ENCODE measurements at regions not wholly inside any gene's neighbourhood (a gene's known extent, or its start where the extent isn't known, plus 50 kb on each side); places are given as distances from the start of the nearest gene placed in this dataset.

DNA sequence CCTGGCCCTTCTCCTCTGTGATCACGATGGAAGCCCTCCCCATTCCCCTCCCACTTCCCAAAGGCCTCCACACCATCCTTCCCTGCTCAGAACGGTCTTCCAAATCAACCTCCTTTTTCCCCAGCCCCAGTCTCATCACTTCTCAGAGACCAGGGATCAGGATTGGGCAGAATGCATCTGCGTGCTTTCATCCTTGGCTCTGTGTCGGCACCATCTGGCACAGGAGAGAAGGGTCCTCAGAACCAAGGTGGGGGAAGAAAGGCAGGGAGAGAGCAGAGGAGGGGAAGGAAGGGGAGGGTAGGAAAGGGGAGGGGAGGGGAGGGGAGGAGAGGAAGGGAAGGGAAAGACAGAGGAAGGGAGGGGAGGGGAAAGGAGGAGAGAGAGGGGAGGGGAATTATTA lies 52.4 kb upstream of the FICD start:
- intact Hi-C loops (cut with DNase I) = loop anchor here (10.0 kb wide), 1 partner anchor 248 kb away; no protein-coding TSS in a partner anchor
- DNase-seq (ENCODE audit: low spot score) = no peak

DNA sequence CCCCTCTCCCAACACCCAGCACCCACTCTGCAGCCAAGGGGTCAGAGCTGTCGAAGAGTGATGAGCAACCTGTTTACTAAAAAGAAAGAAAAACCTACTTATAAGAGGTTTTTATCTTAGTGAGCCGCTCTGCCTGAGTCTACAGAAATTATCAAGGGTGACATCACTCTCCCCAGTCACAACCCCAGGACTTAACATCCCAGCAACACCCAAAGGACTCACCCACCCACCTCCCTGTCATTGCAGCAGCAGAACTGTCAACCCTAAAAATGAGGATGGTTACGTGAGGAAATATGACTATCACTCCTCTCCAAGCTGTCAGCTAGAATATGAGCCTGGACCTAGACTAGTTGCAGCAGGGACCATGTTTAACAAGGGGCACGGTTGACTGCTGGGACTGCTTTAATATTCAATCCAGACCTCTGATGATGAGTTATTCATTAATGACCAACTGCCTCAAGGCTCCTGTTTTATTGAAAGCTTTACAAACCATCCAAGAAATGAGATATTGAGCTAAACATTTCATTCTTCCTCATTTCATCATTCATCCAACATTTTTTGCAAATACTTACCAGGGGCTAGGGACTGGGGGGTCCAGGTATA lies 53.9 kb upstream of the FICD start:
- DNase-seq (ENCODE audit: low spot score) = no peak
- intact Hi-C loops (cut with DNase I) = loop anchor here (10.0 kb wide), 1 partner anchor 246 kb away; no protein-coding TSS in a partner anchor

DNA sequence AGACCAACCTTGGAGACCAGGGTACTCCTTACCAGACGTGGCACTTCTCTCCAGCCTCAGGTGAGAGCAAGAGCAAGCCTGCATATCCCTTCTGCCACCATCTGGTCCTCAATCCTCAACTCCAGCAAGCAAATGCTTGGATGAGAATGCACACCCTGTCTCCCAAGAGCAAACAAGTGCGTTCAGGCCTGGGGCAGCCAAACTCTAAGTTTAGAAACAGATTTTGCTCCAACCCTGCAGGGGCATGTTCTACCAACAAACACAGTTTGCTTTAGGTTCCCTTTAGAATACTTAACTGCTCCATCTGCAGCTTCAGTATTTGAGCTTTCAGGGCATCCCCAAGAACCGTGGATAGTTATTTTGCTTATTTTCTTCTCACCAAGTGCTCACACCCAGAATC lies 55.9 kb upstream of the FICD start:
- no peak for DNase-seq (ENCODE audit: low spot score)
- intact Hi-C loops (cut with DNase I) = loop anchor here (10.0 kb wide), 1 partner anchor 224 kb away; no protein-coding TSS in a partner anchor

DNA sequence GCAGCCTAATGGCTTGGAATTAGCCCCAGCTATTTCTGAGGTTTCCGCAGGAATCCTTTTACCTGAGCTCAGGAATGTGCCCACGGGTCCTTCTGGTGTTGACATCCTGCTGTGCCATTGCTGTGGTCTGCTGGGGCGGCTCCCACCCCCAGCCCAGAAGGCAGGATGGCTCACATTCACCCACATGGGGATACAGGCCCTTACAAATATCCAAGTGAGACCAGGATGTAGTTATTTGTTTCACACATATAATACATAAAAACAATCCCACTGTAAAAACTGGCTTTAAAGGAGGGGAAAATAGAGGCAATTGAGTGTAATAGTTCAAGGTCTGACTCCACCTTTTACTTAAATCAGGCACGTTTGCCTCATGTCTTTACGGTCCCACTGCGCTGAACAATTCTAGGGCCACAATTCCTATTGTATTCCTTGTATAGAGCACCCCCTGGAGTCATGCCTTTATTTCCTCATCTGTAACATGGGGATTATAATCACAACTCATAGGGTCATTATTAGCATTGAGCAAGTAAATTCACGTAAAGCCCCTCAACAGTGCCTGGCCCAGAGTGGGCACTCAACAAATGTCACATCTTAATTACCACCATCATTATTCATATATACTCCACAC lies 57.2 kb upstream of the FICD start:
- intact Hi-C loops (cut with DNase I) = loop anchor here (10.0 kb wide), 1 partner anchor 223 kb away; no protein-coding TSS in a partner anchor
- no peak for DNase-seq (ENCODE audit: low spot score)

DNA sequence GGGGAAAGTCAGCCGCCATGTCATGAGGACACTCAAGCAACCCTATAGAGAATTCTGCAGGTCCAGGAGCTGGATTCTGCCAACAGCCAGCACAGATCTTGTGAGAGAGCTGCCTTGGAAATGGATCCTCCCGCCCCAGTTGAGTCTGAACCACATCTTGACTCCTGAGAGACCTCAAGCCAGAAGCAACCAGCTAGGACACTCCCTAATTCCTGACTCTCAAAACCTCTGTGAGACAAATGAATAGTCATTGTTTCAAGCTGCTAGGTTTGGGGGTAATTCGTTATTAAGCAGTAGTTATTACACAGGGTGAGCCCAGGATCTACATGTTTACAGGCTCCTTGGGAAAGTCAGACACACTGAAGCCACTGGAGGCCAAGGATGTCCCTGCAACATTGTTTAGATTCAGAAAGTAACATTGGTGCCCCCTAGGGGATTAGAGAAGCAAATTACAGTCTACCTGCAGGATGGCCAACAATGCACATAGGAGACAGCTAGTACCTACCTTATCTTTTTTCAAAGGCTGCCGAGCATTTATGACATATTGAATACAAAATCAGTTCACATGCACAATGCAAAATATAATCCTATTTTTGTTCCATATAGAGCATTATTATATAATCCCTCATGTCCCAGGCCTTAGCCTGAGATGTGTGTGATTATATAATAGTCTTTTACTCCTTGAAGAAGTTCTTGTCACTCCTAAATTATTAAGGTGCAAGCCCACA lies 57.9 kb upstream of the FICD start:
- intact Hi-C loops (cut with DNase I) = loop anchor here (10.0 kb wide), 1 partner anchor 222 kb away; no protein-coding TSS in a partner anchor

DNA sequence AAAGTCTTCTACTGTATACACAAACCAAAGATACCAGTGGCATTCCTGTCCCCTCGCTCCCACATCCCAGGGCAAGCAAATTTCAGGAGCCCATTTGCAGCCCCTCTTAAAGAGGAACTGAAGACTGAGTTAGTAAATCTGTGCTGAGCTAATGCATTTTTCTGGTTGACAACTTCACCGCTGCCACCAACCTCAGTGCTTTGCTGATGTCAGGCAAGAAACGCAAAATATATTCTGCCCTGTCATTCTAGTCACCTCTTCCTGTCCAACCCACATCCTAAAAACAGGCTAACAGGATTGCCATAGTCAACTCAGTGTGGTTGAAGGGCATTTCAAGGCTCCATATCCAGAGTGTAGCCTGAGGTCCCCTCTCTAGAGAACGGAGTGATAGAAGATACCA lies 59.4 kb upstream of the FICD start:
- no peak for DNase-seq (ENCODE audit: low spot score)
- intact Hi-C loops (cut with DNase I) = loop anchor here (10.0 kb wide), 1 partner anchor 221 kb away; no protein-coding TSS in a partner anchor

More for the DNA sequence above, 57.9 kb upstream of the FICD start:
- DNase-seq (ENCODE audit: low spot score) = no peak

DNA sequence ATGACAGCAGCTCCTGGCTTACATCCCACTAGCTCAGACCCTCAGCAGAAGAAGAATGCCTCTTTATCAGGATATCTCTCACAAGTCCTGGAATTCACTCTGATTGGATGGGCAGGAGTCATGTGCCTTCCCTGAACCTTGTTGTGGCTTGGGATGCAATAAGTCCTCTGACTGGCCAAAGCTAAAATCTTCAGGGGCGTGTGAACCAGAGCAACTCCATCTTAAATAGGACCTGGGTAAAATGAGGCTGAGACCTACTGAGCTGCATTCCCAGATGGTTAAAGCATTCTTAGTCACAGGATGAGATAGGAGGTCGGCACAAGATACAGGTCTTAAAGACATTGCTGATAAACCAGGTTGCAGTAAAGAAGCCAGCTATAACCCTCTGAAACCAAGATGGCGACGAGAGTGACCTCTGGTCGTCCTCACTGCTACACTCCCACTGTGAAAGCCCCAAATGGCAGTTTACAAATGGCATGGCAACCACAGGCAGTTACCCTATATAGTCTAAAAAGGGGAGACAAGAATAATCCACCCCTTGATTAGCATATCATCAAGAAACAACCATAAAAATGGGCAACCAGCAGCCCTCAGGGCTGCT lies 60.4 kb upstream of the FICD start:
- intact Hi-C loops (cut with DNase I) = loop anchor here (10.0 kb wide), 1 partner anchor 220 kb away; no protein-coding TSS in a partner anchor
- no peak for DNase-seq (ENCODE audit: low spot score)

DNA sequence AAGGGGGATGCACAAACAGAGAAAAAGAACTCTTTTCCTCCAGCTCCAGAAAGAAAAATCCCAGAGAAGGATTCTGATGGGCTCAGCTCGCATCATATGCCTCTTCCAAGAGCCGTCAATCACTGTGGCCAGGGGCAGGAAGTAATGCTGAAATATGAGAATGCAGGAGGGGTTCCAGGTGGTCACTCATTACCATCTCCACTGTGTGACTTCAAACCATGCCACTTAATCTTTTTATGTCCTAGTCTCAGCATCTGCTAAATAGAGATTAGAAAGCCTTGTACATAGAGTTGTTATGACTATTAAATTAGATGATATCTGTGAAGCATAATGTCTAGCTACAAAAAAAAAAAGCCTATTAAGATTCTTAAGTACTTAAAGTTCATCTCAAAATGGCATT lies 65.6 kb upstream of the FICD start:
- no peak for DNase-seq (ENCODE audit: low spot score)
- intact Hi-C loops (cut with DNase I) = no loop called here

DNA sequence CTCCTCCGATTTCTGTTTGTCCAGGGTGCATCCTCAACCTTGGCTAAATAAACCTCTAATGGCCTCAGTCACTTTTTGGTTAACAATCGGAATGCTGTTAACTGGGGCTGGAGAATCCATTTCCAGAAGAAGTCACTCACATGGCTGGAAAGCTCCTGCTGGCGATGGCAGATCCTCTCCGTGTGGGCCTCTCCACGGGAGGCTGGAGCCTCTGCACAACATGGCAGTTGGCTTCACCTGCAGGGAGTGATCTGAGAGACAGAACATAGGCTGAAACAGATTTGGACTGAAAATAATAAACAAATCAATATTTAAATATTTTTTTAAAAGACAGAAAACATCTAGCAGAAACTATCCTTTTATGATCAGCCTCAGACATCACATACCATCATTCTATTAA lies 66.8 kb upstream of the FICD start:
- no peak for DNase-seq (ENCODE audit: low spot score)
- intact Hi-C loops (cut with DNase I) = no loop called here

DNA sequence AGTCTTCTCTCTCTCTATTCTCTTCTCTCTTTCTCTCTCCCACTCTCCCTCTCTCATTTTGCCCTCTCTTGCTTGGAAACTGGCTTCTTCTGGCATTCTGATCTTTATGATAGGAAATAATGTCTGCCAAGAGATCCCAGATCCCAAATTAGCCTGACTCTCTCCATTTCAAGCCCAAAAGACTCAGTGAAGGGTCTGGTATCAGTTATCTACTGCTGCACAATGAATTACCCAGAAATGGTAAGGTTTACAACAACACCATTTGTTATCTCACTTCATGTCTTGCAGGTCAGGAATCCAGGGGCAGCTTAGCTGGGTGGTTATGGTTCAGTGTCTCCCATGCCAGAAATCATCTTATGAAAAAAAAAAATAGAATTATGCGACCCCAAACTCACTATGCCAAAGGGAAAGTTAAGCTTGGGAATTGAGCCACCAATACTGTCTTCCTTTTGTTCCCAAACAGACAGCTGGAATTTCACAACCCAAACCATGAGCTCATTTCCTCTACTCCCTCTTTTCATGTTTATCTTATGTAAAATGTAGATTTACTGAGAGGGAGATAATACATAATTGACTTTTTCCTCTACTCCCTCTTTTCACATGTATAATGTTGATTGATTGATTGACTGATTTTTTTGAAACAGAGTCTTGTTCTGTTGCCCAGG lies 67.8 kb upstream of the FICD start:
- DNase-seq (ENCODE audit: low spot score) = no peak
- intact Hi-C loops (cut with DNase I) = no loop called here

DNA sequence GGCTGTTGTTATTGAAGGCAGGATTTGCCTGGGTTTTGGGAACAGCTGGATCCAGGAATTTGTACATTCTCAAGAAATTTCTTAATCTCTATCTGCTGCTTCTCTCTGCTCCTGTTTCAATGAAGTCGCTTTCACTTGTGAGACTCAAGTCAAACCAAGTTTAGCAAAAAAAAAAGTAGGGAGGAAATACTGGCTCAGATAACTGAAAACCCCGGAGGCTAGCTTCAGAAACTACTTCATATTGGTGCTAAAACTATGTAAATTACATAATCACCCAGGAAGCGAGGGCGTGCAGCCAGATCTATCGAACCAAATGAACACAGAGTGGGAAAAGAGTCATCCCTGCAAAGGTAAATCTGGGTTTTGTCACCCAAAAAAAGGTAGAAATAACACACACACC lies 68.3 kb upstream of the FICD start:
- DNase-seq (ENCODE audit: low spot score) = no peak
- intact Hi-C loops (cut with DNase I) = no loop called here

DNA sequence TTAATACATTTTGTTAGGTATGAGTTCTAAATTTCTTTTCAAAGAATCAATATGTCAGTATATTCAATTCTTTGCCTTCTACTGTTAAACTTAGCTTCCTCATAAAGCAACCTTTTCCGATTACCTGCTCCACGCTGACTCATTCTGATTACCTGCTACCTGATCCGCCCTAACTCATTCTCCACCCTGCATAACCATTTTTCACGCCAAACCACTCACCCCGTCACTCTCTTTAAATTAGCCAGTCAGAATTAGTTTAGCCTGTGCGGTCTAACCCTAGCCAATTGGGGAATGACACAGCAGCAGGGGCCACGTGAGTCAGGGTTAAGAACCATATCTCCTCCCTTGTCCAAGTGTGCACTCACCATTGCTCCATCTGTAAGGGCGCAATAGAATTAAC lies 72.2 kb upstream of the FICD start:
- intact Hi-C loops (cut with DNase I) = no loop called here

DNA sequence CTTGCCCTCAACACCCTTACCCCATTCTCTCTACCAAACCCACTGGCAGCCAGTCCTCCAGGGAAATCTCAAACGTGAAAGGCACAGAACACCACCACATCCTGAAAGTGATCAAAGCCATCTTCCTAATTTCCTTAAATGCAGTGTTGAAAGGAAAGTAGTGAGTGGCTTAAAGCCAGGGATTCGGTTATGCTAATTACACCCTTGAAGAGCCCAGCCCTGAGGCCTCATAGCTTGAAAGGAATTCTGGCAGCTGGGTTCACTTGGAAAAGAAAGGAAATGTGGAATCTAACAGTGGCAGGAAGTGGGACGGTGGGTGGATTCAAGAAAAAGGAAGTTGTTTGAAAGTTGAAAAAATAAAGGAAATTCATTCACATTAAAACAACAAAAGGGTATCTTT lies 73.0 kb upstream of the FICD start:
- DNase-seq (ENCODE audit: low spot score) = no peak
- intact Hi-C loops (cut with DNase I) = no loop called here

More for the DNA sequence above, 72.2 kb upstream of the FICD start:
- no peak for DNase-seq (ENCODE audit: low spot score)

DNA sequence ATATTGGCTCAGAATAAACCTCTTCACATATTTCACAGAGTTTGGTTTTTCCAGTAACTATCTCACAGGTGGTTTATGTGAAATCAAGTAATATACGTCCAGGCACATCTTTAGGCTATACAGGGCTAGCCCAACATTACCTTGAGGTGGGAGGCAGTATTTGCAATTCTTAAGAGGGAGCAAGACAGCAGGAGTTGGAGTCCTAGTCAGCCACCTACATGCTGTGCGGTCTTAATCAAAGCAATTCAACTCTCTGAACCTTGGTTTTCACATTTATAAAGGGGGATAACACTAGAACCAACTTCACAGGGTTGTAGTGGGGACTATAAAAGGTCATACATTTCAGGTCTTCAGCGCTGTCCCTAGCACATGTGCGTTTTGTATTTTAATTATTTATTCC lies 73.5 kb upstream of the FICD start:
- intact Hi-C loops (cut with DNase I) = no loop called here

DNA sequence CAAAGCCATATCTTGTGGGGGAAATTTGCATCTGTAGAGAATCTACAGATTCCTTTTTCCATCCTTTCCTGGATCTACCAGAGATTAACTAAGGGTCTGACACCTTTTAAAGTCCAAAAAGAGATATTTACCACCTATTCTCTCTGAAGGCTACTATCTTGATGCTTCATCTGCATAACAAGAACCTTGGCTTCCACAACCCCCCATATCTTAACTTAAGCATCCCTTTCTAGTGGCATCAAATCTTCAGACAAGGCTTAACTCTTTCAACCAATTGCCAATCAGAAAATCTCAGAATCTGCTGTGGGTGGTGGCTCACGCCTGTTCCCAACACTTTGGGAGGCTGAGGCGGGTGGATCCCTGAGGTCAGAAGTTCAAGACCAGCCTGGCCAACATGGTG lies 74.3 kb upstream of the FICD start:
- no peak for DNase-seq (ENCODE audit: low spot score)
- intact Hi-C loops (cut with DNase I) = no loop called here

More for the DNA sequence above, 73.5 kb upstream of the FICD start:
- DNase-seq (ENCODE audit: low spot score) = no peak

DNA sequence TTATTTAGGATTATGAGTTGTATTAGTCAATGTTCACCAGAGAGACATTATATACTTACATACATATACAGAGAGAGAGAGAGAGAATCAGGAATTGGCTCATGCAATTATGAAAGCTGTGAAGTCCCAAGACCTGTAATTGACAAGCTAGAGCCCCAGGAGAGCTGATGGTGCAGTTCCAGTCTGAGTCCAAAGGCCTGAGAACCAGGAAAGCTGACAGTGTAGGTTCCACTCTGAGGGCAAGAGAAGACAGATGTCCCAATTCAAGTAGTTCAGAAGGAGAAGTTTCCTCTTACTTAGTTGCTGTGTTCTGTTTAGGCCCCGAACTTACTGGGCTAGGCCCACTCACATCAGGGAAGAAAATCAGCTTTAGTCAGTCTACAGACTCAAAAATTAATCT lies 76.4 kb upstream of the FICD start:
- no peak for DNase-seq (ENCODE audit: low spot score)
- intact Hi-C loops (cut with DNase I) = no loop called here

DNA sequence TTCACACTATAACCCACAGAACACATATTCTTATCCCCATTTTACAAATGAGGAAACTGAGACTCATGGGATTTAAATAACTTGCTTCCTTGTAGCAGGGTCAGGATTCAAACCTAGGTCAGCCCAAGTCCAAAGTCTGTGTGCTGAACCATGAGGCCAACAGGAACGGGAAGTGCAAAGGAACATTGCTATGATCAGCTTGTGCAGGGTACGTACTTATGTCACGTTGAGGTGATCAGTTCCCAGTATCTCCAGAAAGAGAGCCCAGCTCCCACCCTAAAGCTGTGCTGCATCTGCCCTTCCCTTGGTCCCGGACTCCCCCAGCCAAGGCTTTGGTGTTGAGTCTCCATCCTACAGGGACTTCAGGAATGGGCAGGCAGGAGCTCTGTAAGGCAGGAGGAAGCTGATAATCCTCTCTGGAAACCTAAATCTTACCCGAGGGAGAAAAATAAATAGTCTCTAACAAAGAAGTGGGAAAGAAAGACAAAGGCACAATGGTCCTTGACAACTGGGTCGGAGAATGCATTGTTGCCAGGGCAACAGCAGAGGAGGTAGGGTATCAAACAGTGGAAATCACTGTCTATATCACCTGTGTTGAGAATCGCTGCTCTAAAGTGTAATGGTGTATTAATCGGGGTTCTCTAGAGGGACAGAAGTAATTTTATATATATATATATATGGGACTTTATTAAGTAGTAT lies 82.5 kb upstream of the FICD start:
- no peak for DNase-seq (ENCODE audit: low spot score)
- intact Hi-C loops (cut with DNase I) = no loop called here

DNA sequence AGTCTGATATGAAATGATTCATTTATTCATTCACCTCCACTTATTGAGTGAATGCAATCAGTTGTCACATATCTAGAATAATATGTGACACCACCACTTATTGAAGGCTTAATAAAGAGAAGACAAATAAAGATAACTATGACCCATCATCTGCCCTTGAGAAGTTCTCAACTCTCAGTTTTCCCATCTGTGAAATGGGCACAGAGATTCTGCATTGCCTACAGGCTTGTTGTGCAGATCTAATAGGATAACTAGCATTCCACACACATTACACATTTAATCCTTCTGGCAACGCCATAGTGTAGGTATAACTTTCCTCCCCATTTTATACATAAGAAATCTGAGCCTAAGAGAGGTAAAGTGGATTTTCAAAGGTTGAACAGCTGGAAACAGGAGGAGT lies 84.2 kb upstream of the FICD start:
- intact Hi-C loops (cut with DNase I) = no loop called here
- DNase-seq (ENCODE audit: low spot score) = no peak

DNA sequence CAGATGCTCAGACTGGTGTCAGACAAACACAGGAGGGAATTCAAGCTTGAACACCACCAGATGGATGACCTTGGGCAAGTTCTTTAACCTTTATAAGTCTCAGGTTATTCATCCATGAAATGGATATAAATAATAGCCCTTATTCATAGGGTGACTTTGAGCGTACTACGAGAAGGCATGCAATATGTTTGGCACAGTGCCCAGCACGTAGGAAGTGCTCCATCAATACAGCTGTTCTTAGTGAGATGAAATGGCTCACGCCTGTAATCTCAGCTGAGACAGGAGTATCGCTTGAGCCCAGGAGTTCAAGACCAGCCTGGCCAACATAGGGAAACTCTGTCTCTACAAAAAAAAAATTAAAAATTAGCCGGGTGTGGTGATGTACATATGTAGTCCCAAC lies 84.8 kb upstream of the FICD start:
- no peak for DNase-seq (ENCODE audit: low spot score)
- intact Hi-C loops (cut with DNase I) = no loop called here

Measured in cardiac septum (tissue), 1 donor.